Stimulated activated CD4-positive, alpha-beta T cell treated with anti-CD3 and anti-CD28 coated beads, Interleukin-4, amount 100 ng/mL, for 4 hours (primary cell): ENCODE measurements at regions not wholly inside any gene's neighbourhood (a gene's known extent, or its start where the extent isn't known, plus 50 kb on each side); places are given as distances from the start of the nearest gene placed in this dataset.

Experiments used
- DNase-seq, 2 experiments: peaks; one replicate each; pipeline ENCODE4 v3.0.0-alpha.2; 2020

GRCh38 chr6:40792183-40792582 is 205.0 kb upstream of the LRFN2 start:
- no peak for DNase-seq

- DNase-seq = no peak
These were observed 203.8 kb upstream of the LRFN2 start for GRCh38 chr6:40791004-40791403.

- peak; percentile 17 to 19 for DNase-seq
These were observed 201.8 kb upstream of the LRFN2 start for GRCh38 chr6:40788661-40789655.

GRCh38 chr6:40782355-40782754 is 195.2 kb upstream of the LRFN2 start:
- DNase-seq = no peak

- no peak for DNase-seq
These were observed 193.5 kb upstream of the LRFN2 start for GRCh38 chr6:40780637-40781036.

- no peak for DNase-seq
These were observed 192.2 kb upstream of the LRFN2 start for GRCh38 chr6:40779409-40779808.

- no peak for DNase-seq
These were observed 191.8 kb upstream of the LRFN2 start for GRCh38 chr6:40778918-40779317.

- no peak for DNase-seq
These were observed 191.0 kb upstream of the LRFN2 start for GRCh38 chr6:40778196-40778595.

- no peak for DNase-seq
These were observed 187.8 kb upstream of the LRFN2 start for GRCh38 chr6:40774932-40775331.

- no peak for DNase-seq
These were observed 183.6 kb upstream of the LRFN2 start for GRCh38 chr6:40770794-40771193.

GRCh38 chr6:40764726-40765125 is 177.6 kb upstream of the LRFN2 start:
- no peak for DNase-seq

GRCh38 chr6:40762981-40763380 is 175.8 kb upstream of the LRFN2 start:
- DNase-seq = no peak

- DNase-seq = no peak
These were observed 173.7 kb upstream of the LRFN2 start for GRCh38 chr6:40760887-40761286.

- no peak for DNase-seq
These were observed 172.7 kb upstream of the LRFN2 start for GRCh38 chr6:40759838-40760237.

GRCh38 chr6:40759264-40759663 is 172.1 kb upstream of the LRFN2 start:
- no peak for DNase-seq

- no peak for DNase-seq
These were observed 168.7 kb upstream of the LRFN2 start for GRCh38 chr6:40755749-40756452.

GRCh38 chr6:40755046-40755681 is 168.0 kb upstream of the LRFN2 start:
- DNase-seq = no peak

- DNase-seq = no peak
These were observed 167.4 kb upstream of the LRFN2 start for GRCh38 chr6:40754461-40755045.

GRCh38 chr6:40753675-40754448 is 166.7 kb upstream of the LRFN2 start:
- DNase-seq = no peak

- no peak for DNase-seq
These were observed 165.9 kb upstream of the LRFN2 start for GRCh38 chr6:40753048-40753447.

- no peak for DNase-seq
These were observed 157.7 kb upstream of the LRFN2 start for GRCh38 chr6:40744835-40745234.

GRCh38 chr6:40743690-40744446 is 156.7 kb upstream of the LRFN2 start:
- DNase-seq = no peak
